ENCODE measurements at regions not wholly inside any gene's neighbourhood (a gene's known extent, or its start where the extent isn't known, plus 50 kb on each side); places are given as distances from the start of the nearest gene placed in this dataset.

DNA sequence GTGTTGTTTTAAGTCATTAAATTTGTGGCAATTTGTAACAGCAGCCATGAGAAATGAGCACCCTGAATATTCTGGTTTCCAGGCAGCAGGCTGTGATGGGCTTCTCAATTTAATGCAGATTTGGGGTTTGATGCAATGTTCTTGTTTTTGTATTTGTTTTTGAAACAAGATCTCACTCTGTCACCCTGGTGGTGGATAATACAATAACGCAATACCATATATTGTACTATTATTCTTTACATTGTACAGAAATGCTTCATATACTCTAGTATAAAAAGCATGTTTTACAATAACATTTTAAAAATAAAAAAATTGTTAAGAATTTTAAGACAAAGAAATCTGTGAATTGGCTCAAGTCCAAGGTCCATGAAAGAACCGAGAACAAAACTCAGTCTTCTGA is 129.1 kb downstream of the USP46 start:
- DNase-seq, result no peak

DNA sequence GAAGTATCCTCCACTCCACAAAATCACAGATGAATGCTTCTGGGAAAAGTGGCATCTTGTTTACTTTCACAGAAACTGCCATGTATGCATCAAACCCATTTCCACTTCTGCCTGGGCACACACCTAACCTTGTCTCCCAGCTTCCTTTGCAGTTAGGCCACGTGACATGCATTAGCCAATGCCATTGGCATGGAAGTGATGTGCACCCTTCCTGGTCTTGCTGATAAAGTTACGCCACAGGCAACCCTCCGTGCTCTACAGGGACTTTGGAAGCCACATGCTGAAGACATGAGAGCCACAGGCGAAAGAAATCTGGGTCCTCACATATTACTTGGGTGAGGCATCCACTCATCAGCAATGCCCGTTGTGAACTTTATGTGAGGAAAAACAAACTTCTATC is 123.3 kb downstream of the USP46 start:
- no peak for DNase-seq
